HG02798 (cell line): ENCODE measurements at regions not wholly inside any gene's neighbourhood (a gene's known extent, or its start where the extent isn't known, plus 50 kb on each side); places are given as distances from the start of the nearest gene placed in this dataset.

Experiments
- ATAC-seq: cut with Tn5 transposase; IDR thresholded peaks from one replicate; pipeline ENCODE4 v1.9.1; 2021; ENCODE audit warnings: mild to moderate bottlenecking; ENCODE audit not compliant: unreplicated experiment, poor library complexity

DNA sequence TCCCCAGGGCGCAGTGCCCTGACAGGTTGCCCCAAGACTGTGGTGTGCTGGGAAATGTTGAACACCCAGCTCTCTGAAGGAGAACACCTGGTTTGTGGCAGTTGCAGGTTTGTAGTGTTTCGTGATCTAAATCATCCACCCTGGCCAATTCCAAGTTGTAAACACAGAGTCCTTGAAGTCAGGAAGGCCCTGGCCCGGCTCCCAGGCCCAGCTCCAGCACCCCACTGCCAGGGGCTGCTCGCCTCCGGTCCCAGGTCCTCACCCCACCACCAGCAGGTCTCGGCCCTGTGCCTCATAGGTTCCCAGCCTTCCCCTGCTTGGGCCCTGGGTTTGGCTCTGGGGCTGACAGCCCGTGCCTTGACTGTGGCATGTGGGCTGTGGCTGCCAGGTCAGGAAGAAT, 121.4 kb upstream of the MLN start:
- no peak for ATAC-seq

- no peak for ATAC-seq
These were observed 120.9 kb upstream of the MLN start for GRCh38 chr6:33924681-33925080.

GRCh38 chr6:33923857-33924514, 120.2 kb upstream of the MLN start:
- ATAC-seq, result no peak

GRCh38 chr6:33921745-33922144, 117.9 kb upstream of the MLN start:
- ATAC-seq, result no peak

- ATAC-seq, result no peak
These were observed 114.4 kb upstream of the MLN start for GRCh38 chr6:33918175-33918695.

GRCh38 chr6:33915134-33915533, 111.3 kb upstream of the MLN start:
- no peak for ATAC-seq

DNA sequence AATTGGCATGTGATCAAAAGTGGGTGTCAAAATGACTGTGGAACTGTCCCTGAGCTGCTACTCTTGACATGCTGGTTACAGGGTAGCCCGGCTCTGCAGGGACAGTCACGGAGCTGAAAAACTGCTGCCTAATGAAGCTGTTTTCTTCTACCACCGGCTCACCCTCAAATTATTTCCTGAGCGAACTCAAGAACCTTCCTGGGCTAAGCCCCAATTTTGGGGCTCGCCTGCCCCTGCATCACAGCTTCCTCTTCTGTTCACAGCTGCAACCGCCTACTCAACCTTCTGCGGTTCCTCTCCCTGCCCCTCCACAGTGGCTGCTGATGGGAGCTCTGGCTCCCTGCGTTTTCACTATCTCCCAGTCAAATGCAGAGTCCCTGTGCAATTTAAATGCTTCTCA, 110.8 kb upstream of the MLN start:
- ATAC-seq, result peak; percentile 34

- no peak for ATAC-seq
These were observed 108.4 kb upstream of the MLN start for GRCh38 chr6:33912195-33912594.

GRCh38 chr6:33911488-33911887, 107.7 kb upstream of the MLN start:
- ATAC-seq, result no peak

DNA sequence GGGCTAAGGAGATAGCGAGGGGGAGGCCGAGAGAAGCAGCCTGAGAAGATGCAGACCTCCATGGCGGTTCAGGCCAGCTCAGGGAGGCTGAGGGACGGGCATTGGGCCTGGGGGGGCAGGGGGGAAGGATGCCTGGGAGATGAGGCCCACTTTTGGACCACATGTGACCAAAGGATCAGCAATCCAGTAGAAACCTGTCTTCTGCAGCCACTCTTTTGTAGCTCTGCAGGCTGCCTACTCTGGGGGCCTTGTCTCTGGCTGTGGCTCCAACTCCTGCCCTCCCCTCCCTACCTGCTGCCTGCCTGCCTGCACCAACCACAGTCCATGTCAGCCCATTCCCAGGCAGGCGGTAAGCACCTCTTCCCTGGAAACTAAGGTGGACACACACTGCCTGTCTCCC, 106.8 kb upstream of the MLN start:
- no peak for ATAC-seq

GRCh38 chr6:33909737-33910136, 105.9 kb upstream of the MLN start:
- no peak for ATAC-seq

DNA sequence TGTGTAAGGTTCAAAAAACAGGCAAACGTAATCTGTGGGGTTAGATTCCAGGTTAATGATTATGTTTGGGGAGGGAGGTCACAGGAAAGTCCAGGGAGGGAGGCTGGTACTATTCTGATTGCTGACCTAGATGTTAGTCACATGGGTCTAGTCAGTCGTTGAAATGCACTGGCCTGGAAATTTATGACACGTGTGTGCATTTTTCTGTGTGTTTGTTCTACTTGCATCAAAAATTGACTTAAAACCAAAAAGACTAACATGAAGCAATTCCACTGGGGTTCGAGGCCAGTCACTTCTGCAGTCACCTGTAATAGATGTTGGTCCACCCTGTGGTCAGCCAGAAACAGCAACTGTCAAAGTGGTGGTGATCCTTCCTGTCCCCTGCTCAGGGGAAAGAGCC, 104.2 kb upstream of the MLN start:
- no peak for ATAC-seq

DNA sequence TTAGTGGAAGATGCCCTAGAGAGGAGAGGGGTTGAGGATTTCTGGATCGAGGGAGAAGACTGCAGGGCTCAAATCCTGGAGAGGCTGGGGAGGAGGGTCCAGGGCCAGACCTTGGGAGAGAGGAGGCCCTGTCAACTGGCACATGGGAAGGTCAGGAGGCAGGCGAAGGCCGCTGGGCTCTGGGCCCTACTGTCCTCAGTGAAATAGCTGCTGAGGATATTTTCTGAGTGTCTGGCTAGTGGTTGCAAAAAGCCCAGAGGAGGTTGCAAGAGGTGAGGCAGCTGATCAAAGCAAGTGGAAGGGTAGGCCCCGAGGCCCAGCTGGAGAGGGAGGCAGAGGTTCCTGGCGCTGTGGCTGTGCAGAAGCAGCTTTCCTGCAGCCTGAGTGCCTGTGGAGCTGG, 103.4 kb upstream of the MLN start:
- ATAC-seq, result no peak

- no peak for ATAC-seq
These were observed 102.6 kb upstream of the MLN start for GRCh38 chr6:33906439-33906838.

DNA sequence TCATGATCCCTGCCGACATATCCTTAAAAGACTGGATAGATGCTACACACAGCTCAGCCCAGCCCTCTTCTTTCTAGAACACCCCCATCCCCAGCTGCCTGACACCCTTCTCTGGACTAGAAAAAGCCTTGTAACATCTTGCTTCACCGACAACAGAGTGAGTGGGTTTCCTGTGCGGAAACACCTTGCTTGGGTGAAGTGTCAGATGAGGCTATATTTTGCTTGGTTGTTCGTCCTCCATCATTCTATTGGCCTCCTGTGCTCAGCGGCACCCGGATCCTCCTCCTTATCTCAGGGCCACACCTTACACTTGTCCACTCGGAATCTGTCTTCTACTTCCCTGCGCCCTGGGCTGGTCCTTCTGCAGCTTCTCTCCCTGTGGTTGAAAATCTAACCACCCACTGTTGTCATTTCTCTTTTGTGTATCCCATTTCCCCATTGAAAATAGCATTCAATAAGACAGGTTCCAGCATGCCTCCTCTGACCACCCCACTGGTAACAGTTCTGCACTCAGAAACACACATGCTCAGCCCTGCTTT, 101.3 kb upstream of the MLN start:
- no peak for ATAC-seq

DNA sequence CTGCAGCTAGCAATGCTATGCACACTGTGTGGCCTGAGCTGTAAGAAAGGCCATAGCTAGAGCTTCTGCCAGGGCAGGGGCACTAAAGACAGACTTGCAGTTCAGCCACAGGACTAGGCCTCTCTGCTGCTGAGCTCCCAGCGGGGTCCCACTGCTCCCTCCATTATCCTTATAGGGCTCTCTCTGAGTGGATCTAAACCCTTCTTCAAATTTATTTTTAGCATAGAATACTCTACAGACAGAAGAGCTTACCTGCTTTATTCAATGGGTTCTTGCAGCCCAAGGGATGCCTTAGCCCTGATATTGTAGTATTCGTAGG, 100.9 kb upstream of the MLN start:
- ATAC-seq, result no peak

DNA sequence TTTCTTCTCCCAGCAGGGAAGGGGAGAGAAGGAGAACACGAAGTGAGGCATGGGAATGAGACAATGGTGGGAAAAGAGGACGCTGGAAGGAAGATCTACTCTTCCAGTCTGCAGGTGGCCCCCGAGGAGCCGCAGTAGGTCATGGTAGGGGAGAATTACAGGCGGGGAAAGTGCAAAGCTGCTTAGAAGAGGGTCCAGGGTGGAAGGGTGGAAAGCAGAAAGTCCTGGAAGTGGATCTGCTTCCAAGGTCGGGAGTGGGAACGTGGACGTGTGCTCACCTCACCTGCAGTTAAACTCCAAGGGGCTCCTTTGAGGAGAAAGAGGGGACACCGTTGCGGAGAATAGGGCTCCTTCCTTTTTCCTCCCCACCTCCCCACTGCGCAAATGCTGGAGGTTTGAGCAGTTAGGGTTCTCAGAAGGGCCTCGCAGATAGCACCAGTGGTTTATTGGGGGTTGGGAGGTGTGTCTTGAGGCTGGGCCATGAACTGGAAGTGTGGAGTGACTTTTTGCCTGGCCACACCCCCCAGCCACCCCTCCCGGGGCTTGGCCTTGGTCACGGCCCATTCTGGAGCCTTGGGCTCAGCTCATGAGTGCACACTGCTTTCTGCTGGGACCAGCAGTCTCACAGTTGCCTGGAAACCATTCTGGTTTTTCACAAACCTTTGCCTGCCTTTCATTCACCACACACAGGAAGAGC, 100.4 kb upstream of the MLN start:
- ATAC-seq, result peak; percentile 61

DNA sequence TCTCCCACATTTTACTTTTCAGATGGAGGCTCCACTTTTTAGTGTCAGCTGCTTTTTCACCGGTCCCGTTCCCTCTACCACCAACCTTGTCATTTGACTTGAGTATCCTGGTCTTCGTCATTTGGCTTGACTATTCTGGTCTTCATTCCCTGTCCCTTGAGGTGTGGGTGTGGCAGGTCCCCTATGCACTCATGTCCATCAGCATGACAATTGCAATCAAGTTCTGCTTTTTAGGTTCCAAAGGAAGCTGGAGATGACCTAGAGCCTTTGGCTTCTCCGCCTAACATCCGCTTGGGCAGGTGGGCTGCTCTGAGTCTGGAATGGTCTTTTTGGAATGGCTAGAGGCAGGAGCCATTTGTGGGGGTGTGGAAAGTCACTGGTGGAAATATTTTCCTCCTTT, 99.8 kb upstream of the MLN start:
- ATAC-seq, result no peak

- ATAC-seq, result no peak
These were observed 98.7 kb upstream of the MLN start for GRCh38 chr6:33902457-33902853.

DNA sequence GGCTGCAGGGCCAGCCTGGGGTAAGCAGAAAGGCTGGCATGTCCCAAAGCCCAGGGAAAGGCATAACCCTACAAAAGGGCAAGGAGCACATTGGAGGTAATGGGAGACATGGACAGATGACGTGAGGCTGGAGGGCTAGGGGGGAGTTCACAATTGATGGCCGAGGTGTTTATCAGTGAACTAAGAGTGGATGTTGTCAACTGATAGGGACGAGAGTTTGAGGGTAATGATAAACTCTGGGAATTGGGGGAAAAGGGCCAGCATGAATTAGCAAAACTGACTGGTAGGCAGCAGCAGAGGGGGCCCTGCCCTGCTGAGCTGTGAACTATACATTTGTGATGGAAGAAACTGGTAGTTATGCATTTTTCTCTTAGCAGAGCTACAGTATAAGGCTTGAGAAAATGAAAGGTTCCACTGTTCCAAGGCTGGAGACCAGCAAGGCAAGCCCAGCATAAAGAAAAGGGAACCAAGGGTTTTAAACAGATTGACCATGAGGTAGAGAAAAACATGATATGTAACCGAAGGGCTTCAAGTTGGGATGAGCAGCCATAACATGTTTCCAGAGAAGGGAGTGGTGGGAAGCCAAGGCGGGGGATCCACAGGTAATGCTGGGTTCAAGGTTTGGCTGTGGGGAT, 98.1 kb upstream of the MLN start:
- ATAC-seq, result no peak

- no peak for ATAC-seq
These were observed 95.0 kb upstream of the MLN start for GRCh38 chr6:33898771-33899170.
